SK-N-SH (cell line): ENCODE measurements at regions not wholly inside any gene's neighbourhood (a gene's known extent, or its start where the extent isn't known, plus 50 kb on each side); places are given as distances from the start of the nearest gene placed in this dataset.

Experiments used
- CTCF ChIA-PET: fragments of 300-600, 350-600 bp; formaldehyde crosslinking; extraction: SDS; loops from one replicate; lab custom pipeline; 2021; lab: Yijun Ruan, JAX
- POLR2A ChIA-PET: fragments of 350-600 bp; sonication (Branson Sonifier 250); formaldehyde crosslinking; extraction: SDS; loops from one replicate; lab custom pipeline; 2020; ENCODE audit warnings: antibody characterized with exemption, inconsistent platforms; lab: Yijun Ruan, JAX
- DNase-seq: peaks from one replicate; pipeline ENCODE4 v3.0.0; 2012
- H2AFZ ChIP-seq: fragments of 200-600 bp; sonication (generic); 2 replicates; pipeline ENCODE4 v1.8.1; 2016; ENCODE audit warnings: antibody characterized with exemption, mild to moderate bottlenecking, low read depth
- H3F3A ChIP-seq: fragments of 200-600 bp; sonication (generic); replicated peaks from 2 replicates; pipeline ENCODE3; 2016; ENCODE audit warnings: antibody characterized with exemption, mild to moderate bottlenecking; ENCODE audit not compliant: insufficient read depth
- H3K27ac ChIP-seq, 2 experiments: fragments of 200-500 bp in 1 of 2; fragments of 200-600 bp in 1 of 2; sonication (Bioruptor generic) in 1 of 2; sonication (generic), shearing (Covaris generic) in 1 of 2; 2 replicates each; pipeline versions ENCODE4 v1.5.1 to v1.6.1; 2014 to 2016; ENCODE audit warnings: low read depth in 2 of 2, inconsistent platforms in 1 of 2, low read length in 1 of 2, mild to moderate bottlenecking in 1 of 2, mixed read lengths in 1 of 2
- H3K27me3 ChIP-seq: fragments of 200-600 bp; sonication (generic), shearing (Covaris generic); 2 replicates; pipeline ENCODE4 v1.6.1; 2016; ENCODE audit warnings: mixed run types; ENCODE audit not compliant: insufficient read depth
- H3K36me3 ChIP-seq, 2 experiments: fragments of 200-500 bp in 1 of 2; fragments of 200-600 bp in 1 of 2; sonication (Bioruptor generic) in 1 of 2; sonication (generic) in 1 of 2; replicated peaks in 1 of 2; 2 replicates each; pipeline versions ENCODE3 to v1.5.1; 2014 to 2016; ENCODE audit warnings: low read length in 1 of 2, mild to moderate bottlenecking in 1 of 2; ENCODE audit not compliant: insufficient read depth in 2 of 2, control insufficient read depth in 1 of 2
- H3K4me1 ChIP-seq, 2 experiments: fragments of 200-500 bp in 1 of 2; fragments of 200-600 bp in 1 of 2; sonication (Bioruptor generic) in 1 of 2; sonication (generic), shearing (Covaris generic) in 1 of 2; 2 replicates each; pipeline versions ENCODE4 v1.5.1 to v1.6.1; 2014 to 2016; ENCODE audit warnings: low read depth in 1 of 2, low read length in 1 of 2, mixed run types in 1 of 2; ENCODE audit not compliant: insufficient read depth in 2 of 2, control insufficient read depth in 1 of 2
- H3K4me2 ChIP-seq: fragments of 200-600 bp; sonication (generic), shearing (Covaris generic); 2 replicates; pipeline ENCODE4 v1.6.1; 2017; ENCODE audit warnings: mixed run types
- H3K4me3 ChIP-seq, 2 experiments: fragments of 200-500 bp in 1 of 2; fragments of 200-600 bp in 1 of 2; sonication (Bioruptor generic) in 1 of 2; sonication (generic), shearing (Covaris generic) in 1 of 2; 2 replicates each; pipeline versions ENCODE4 v1.5.1 to v1.8.1; 2014 to 2016; ENCODE audit warnings: low read depth in 2 of 2, inconsistent platforms in 1 of 2, low read length in 1 of 2, mild to moderate bottlenecking in 1 of 2, mixed read lengths in 1 of 2, moderate library complexity in 1 of 2
- H3K79me2 ChIP-seq: fragments of 200-600 bp; sonication (generic); 2 replicates; pipeline ENCODE4 v1.8.1; 2017; ENCODE audit warnings: mild to moderate bottlenecking; ENCODE audit not compliant: insufficient read depth
- H3K9ac ChIP-seq: fragments of 200-600 bp; sonication (generic); 2 replicates; pipeline ENCODE4 v1.6.1; 2017; ENCODE audit warnings: mixed run types
- H3K9me2 ChIP-seq: fragments of 200-600 bp; sonication (generic); 2 replicates; pipeline ENCODE4 v1.6.1; 2017; ENCODE audit warnings: mixed run types
- H3K9me3 ChIP-seq: fragments of 200-600 bp; sonication (generic); 2 replicates; pipeline ENCODE4 v1.6.1; 2017; ENCODE audit warnings: mixed run types, mild to moderate bottlenecking, moderate library complexity
- H4K20me1 ChIP-seq: fragments of 200-600 bp; sonication (generic); 2 replicates; pipeline ENCODE4 v1.6.1; 2017; ENCODE audit warnings: mild to moderate bottlenecking, mixed run types; ENCODE audit not compliant: insufficient read depth
- CHD2 ChIP-seq: fragments of 150-350 bp; IDR thresholded peaks from 2 replicates; pipeline ENCODE4 v1.6.1; 2018; ENCODE audit warnings: low read length; ENCODE audit not compliant: partially characterized antibody
- CTCF ChIP-seq: fragments of 200-600 bp; sonication (generic); IDR thresholded peaks from 2 replicates; pipeline ENCODE4 v1.6.1; 2017; ENCODE audit warnings: antibody characterized with exemption, mild to moderate bottlenecking, moderate library complexity
- EP300 ChIP-seq, 2 experiments: IDR thresholded peaks; 2 replicates each; pipeline versions ENCODE4 v1.4.0 to v1.6.1; 2012; ENCODE audit warnings: borderline replicate concordance in 1 of 2, low read depth in 1 of 2, low read length in 1 of 2
- EZH2phosphoT487 ChIP-seq: fragments of 200-600 bp; sonication (generic); IDR thresholded peaks from 2 replicates; pipeline ENCODE4 v1.6.1; 2017; ENCODE audit warnings: low read depth, mixed run types, mild to moderate bottlenecking, antibody characterized with exemption, moderate library complexity, borderline replicate concordance
- FOXJ3 ChIP-seq: sonication (generic); formaldehyde crosslinking; IDR thresholded peaks from 2 replicates; pipeline ENCODE4 v1.5.1; 2020; ENCODE audit warnings: mild to moderate bottlenecking, missing genetic modification reagents
- FOXM1 ChIP-seq: IDR thresholded peaks from 2 replicates; pipeline ENCODE4 v1.4.0; 2012; ENCODE audit warnings: low read depth, mild to moderate bottlenecking
- GATA2 ChIP-seq: sonication (generic); formaldehyde crosslinking; IDR thresholded peaks from 2 replicates; pipeline ENCODE4 v1.5.0; 2020; ENCODE audit warnings: mild to moderate bottlenecking, missing genetic modification reagents
- JUND ChIP-seq: IDR thresholded peaks from 2 replicates; pipeline ENCODE4 v1.4.0; 2012
- MAX ChIP-seq: IDR thresholded peaks from 2 replicates; pipeline ENCODE4 v1.4.0; 2012; ENCODE audit warnings: low read depth
- MXI1 ChIP-seq: IDR thresholded peaks from 2 replicates; pipeline ENCODE4 v1.6.1; 2012; ENCODE audit warnings: mild to moderate bottlenecking, low read depth, low read length, improper control_type of control experiment
- NRF1 ChIP-seq: IDR thresholded peaks from 2 replicates; pipeline ENCODE4 v1.6.1; 2012; ENCODE audit warnings: low read depth, mild to moderate bottlenecking, low read length
- PBX3 ChIP-seq: IDR thresholded peaks from 2 replicates; pipeline ENCODE4; 2012
- POLR2AphosphoS5 ChIP-seq: IDR thresholded peaks from 2 replicates; pipeline ENCODE4 v1.6.1; 2012; ENCODE audit warnings: low read depth, low read length
- RFX5 ChIP-seq: IDR thresholded peaks from 2 replicates; pipeline ENCODE4 v1.6.1; 2012; ENCODE audit warnings: mild to moderate bottlenecking, improper control_type of control experiment, low read length
- RXRA ChIP-seq: IDR thresholded peaks from 2 replicates; pipeline ENCODE4 v1.4.0; 2012; ENCODE audit warnings: low read depth, mild to moderate bottlenecking, borderline replicate concordance
- SMC3 ChIP-seq: IDR thresholded peaks from 2 replicates; pipeline ENCODE4 v1.6.1; 2012; ENCODE audit warnings: low read depth, low read length, improper control_type of control experiment
- USF1 ChIP-seq: IDR thresholded peaks from 2 replicates; pipeline ENCODE4 v1.4.0; 2012; ENCODE audit warnings: low read depth, borderline replicate concordance
- WGBS: methylation state at CpG from one replicate; pipeline ENCODE4 v1.1.6; 2017; ENCODE audit warnings: low lambda C conversion rate; 5-methylcytosine and 5-hydroxymethylcytosine counted together

- CTCF ChIA-PET, result no interaction called here
- no peak overlapping the region for H3K4me3 ChIP-seq
Observed at GRCh38 chr1:239243006-239243405, 143.4 kb upstream of the CHRM3 start.

More at GRCh38 chr1:239243006-239243405, 143.4 kb upstream of the CHRM3 start:
- no peak overlapping the region for H3K4me2 ChIP-seq
- 23% methylated on average over 2 of the region's 2 CpGs for WGBS
- H3K9ac ChIP-seq, result no peak overlapping the region
- POLR2A ChIA-PET, result no interaction called here
- no peaks in the 10 kb centered on the region for H3F3A ChIP-seq
- H3K4me1 ChIP-seq, result no peaks in the 10 kb centered on the region
- TF ChIP-seq FOXM1 (no peak), CHD2 (no peak), USF1 (no peak), MAX (no peak), RXRA (no peak), EZH2phosphoT487 (no peak), PBX3 (no peak), GATA2 (CRISPR knock-in tag) (no peak), MXI1 (no peak), FOXJ3 (CRISPR knock-in tag) (no peak), EP300 (IDR thresholded peaks at IDR 0.05; ENCODE audit: borderline replicate concordance in 1 of 2, low read depth in 1 of 2, low read length in 1 of 2) (no peak), CTCF (no peak), JUND (no peak), SMC3 (no peak), NRF1 (no peak), POLR2AphosphoS5 (no peak), RFX5 (no peak)
- H4K20me1 ChIP-seq, result no peaks in the 10 kb centered on the region
- no peak for DNase-seq
- no peaks in the 10 kb centered on the region for H3K79me2 ChIP-seq
- no peak overlapping the region for H3K27ac ChIP-seq
- no peaks in the 10 kb centered on the region for H3K9me3 ChIP-seq
- H2AFZ ChIP-seq, result no peak overlapping the region
- H3K36me3 ChIP-seq, result no peaks in the 10 kb centered on the region
- H3K9me2 ChIP-seq, result no peaks in the 10 kb centered on the region
- H3K27me3 ChIP-seq, result no peaks in the 10 kb centered on the region
